ENCODE measurements at regions not wholly inside any gene's neighbourhood (a gene's known extent, or its start where the extent isn't known, plus 50 kb on each side); places are given as distances from the start of the nearest gene placed in this dataset.

- H3K27ac ChIP-seq (ENCODE audit: control insufficient read depth, insufficient read depth, low read length), result no peak overlapping the region
- dilution Hi-C loops (cut with MboI; ENCODE audit: extremely low pct_ligation_motif_present, low sequenced_read_pairs), result no loop called here
- no peaks in the 10 kb centered on the region for H4K20me1 ChIP-seq (ENCODE audit: control insufficient read depth, extremely low read depth, insufficient read depth, low read length)
- FAIRE-seq (peak; percentile 56), DNase-seq (ENCODE audit: low read depth, low spot score) (no peak)
- no peaks in the 10 kb centered on the region for H3K27me3 ChIP-seq (ENCODE audit: control insufficient read depth, extremely low read depth, insufficient read depth, low read length)
- no peaks in the 10 kb centered on the region for H3K36me3 ChIP-seq (ENCODE audit: control insufficient read depth in 2 of 2, extremely low read depth in 1 of 2, insufficient read depth in 2 of 2, low read length in 2 of 2)
- H2AFZ ChIP-seq (ENCODE audit: control insufficient read depth, low read length), result no peak overlapping the region
- no peaks in the 10 kb centered on the region for H3K79me2 ChIP-seq (ENCODE audit: control insufficient read depth, insufficient read depth, low read length)
- H3K4me1 ChIP-seq (ENCODE audit: control insufficient read depth, extremely low read depth, insufficient read depth, low read length), result no peaks in the 10 kb centered on the region
- H3K9me1 ChIP-seq (ENCODE audit: control insufficient read depth, extremely low read depth, insufficient read depth, low read length), result no peaks in the 10 kb centered on the region
- H3K9me3 ChIP-seq (ENCODE audit: control insufficient read depth, low read depth, low read length), result peaks cover 9% of the 10 kb centered on the region
- no peak overlapping the region for H3K4me2 ChIP-seq (ENCODE audit: control insufficient read depth, extremely low read depth, insufficient read depth, low read depth, low read length)
- H3K9ac ChIP-seq (ENCODE audit: control insufficient read depth, extremely low read depth, insufficient read depth, low read length), result no peak overlapping the region
- no peak overlapping the region for H3K4me3 ChIP-seq (ENCODE audit: control insufficient read depth in 2 of 3, extremely low read depth in 1 of 3, insufficient read depth in 2 of 3, low read depth in 1 of 3, low read length in 3 of 3)
- no peak for TF ChIP-seq CTCF (optimal IDR thresholded peaks at IDR 0.05 in 1 of 3, IDR thresholded peaks at IDR 0.05 in 1 of 3, conservative IDR thresholded peaks at IDR 0.05 in 1 of 3; ENCODE audit: extremely low read depth in 1 of 3, insufficient read depth in 2 of 3, low read length in 3 of 3)
- TF ChIP-seq EZH2 (IDR thresholded peaks at IDR 0.05; ENCODE audit: low read length), result no peak
Measured at GRCh38 chr11:26827567-26828081, 105.8 kb upstream of the SLC5A12 start.

GRCh38 chr11:26828288-26828687 is 106.4 kb upstream of the SLC5A12 start:
- Histone ChIP-seq H3K4me3 (ENCODE audit: control insufficient read depth in 2 of 3, extremely low read depth in 1 of 3, insufficient read depth in 2 of 3, low read depth in 1 of 3, low read length in 3 of 3) (no peak overlapping the region), H3K27me3 (ENCODE audit: control insufficient read depth, extremely low read depth, insufficient read depth, low read length) (no peaks in the 10 kb centered on the region), H2AFZ (ENCODE audit: control insufficient read depth, low read length) (no peak overlapping the region), H3K79me2 (ENCODE audit: control insufficient read depth, insufficient read depth, low read length) (no peaks in the 10 kb centered on the region), H3K36me3 (ENCODE audit: control insufficient read depth in 2 of 2, extremely low read depth in 1 of 2, insufficient read depth in 2 of 2, low read length in 2 of 2) (no peaks in the 10 kb centered on the region), H3K9ac (ENCODE audit: control insufficient read depth, extremely low read depth, insufficient read depth, low read length) (no peak overlapping the region), H3K4me1 (ENCODE audit: control insufficient read depth, extremely low read depth, insufficient read depth, low read length) (no peaks in the 10 kb centered on the region), H4K20me1 (ENCODE audit: control insufficient read depth, extremely low read depth, insufficient read depth, low read length) (no peaks in the 10 kb centered on the region), H3K9me3 (ENCODE audit: control insufficient read depth, low read depth, low read length) (peaks cover 9% of the 10 kb centered on the region), H3K27ac (ENCODE audit: control insufficient read depth, insufficient read depth, low read length) (no peak overlapping the region), H3K4me2 (ENCODE audit: control insufficient read depth, extremely low read depth, insufficient read depth, low read depth, low read length) (no peak overlapping the region), H3K9me1 (ENCODE audit: control insufficient read depth, extremely low read depth, insufficient read depth, low read length) (no peaks in the 10 kb centered on the region)
- dilution Hi-C loops (cut with MboI; ENCODE audit: extremely low pct_ligation_motif_present, low sequenced_read_pairs), result no loop called here
- no peak for TF ChIP-seq EZH2 (IDR thresholded peaks at IDR 0.05; ENCODE audit: low read length)
- TF ChIP-seq CTCF (optimal IDR thresholded peaks at IDR 0.05 in 1 of 3, IDR thresholded peaks at IDR 0.05 in 1 of 3, conservative IDR thresholded peaks at IDR 0.05 in 1 of 3; ENCODE audit: extremely low read depth in 1 of 3, insufficient read depth in 2 of 3, low read length in 3 of 3), result no peak
- FAIRE-seq, result no peak
- DNase-seq (ENCODE audit: low read depth, low spot score), result no peak
